Gastrocnemius medialis (tissue), 4 donors: ENCODE measurements at regions not wholly inside any gene's neighbourhood (a gene's known extent, or its start where the extent isn't known, plus 50 kb on each side); places are given as distances from the start of the nearest gene placed in this dataset.

Experiments
- ATAC-seq, 2 donors: fragments of 150-250 bp; one replicate each; pipeline ENCODE4 v1.9.1; 2016
- DNase-seq, 2 donors: peaks; one replicate each; pipeline ENCODE4 v3.0.0-alpha.2; 2019
- H3K27ac ChIP-seq, 4 donors: fragments of 200-600 bp; sonication (generic); 1 replicate in 1 of 4; 2 replicates in 3 of 4; pipeline ENCODE4 v1.5.1; 2016 to 2018; ENCODE audit warnings: mild to moderate bottlenecking in 2 of 4, moderate library complexity in 1 of 4
- H3K27me3 ChIP-seq, 3 donors: fragments of 200-600 bp; sonication (generic) in 2 of 3; 1 replicate in 1 of 3; 2 replicates in 2 of 3; pipeline versions ENCODE4 v1.5.1 to v1.6.0; 2016 to 2019; ENCODE audit warnings: mild to moderate bottlenecking in 1 of 3, moderate library complexity in 1 of 3
- H3K36me3 ChIP-seq, 2 donors: fragments of 200-600 bp; sonication (generic) in 1 of 2; one replicate each; pipeline ENCODE4 v1.5.1; 2017 to 2018
- H3K4me1 ChIP-seq, 2 donors: fragments of 200-600 bp; sonication (generic) in 1 of 2; one replicate each; pipeline ENCODE4 v1.5.1; 2016 to 2017; ENCODE audit warnings: mild to moderate bottlenecking in 2 of 2
- H3K4me3 ChIP-seq, 4 donors: fragments of 200-600 bp; sonication (generic) in 3 of 4; 1 replicate in 1 of 4; 2 replicates in 3 of 4; pipeline ENCODE4 v1.5.1; 2016 to 2019; ENCODE audit warnings: mild to moderate bottlenecking in 2 of 4
- H3K9me3 ChIP-seq, 3 donors: fragments of 200-600 bp; sonication (generic) in 2 of 3; 1 replicate in 1 of 3; 2 replicates in 2 of 3; pipeline ENCODE4 v1.5.1; 2016 to 2019
- POLR2A ChIP-seq, 2 donors: fragments of 450-650 bp; IDR thresholded peaks; one replicate each; pipeline ENCODE4 v1.6.1; 2017; ENCODE audit warnings: antibody characterized with exemption in 2 of 2, mild to moderate bottlenecking in 2 of 2, moderate library complexity in 2 of 2
- in situ Hi-C, 4 donors: fragments of 200-750 bp; cut with MboI; loops; one replicate each; pipeline versions ENCODE4 v1.15.0 to v1.8.0; 2017; ENCODE audit warnings: low sequenced_read_pairs in 4 of 4
- intact Hi-C: fragments of 100-400 bp; cut with DNase I; formaldehyde crosslinking; loops from one replicate; pipeline ENCODE4 v1.15.1; 2023; ENCODE audit warnings: low total_unique reads
- TF ChIP-seq, protein P1 (sequence below), 5 experiments: fragments of 450-650 bp in 3 of 5; fragments of 200-600 bp in 2 of 5; sonication (generic) in 2 of 5; IDR thresholded peaks in 4 of 5; conservative IDR thresholded peaks in 1 of 5; 1 replicate in 4 of 5; 2 replicates in 1 of 5; pipeline ENCODE4 v1.5.1; 2016 to 2019; ENCODE audit warnings: antibody characterized with exemption in 5 of 5, mild to moderate bottlenecking in 3 of 5, moderate library complexity in 3 of 5

GRCh38 chr10:75347186-75347585, 54.4 kb downstream of the ZNF503 start:
- Histone ChIP-seq H3K9me3 (no peaks in the 10 kb centered on the region), H3K4me3 (no peak overlapping the region), H3K27ac (no peak overlapping the region), H3K36me3 (no peaks in the 10 kb centered on the region), H3K27me3 (no peaks in the 10 kb centered on the region), H3K4me1 (no peaks in the 10 kb centered on the region)
- in situ Hi-C loops: no loop called here
- no peak for ATAC-seq
- intact Hi-C loops: no loop called here
- no peak for DNase-seq
- no peak for TF ChIP-seq POLR2A (IDR thresholded peaks at IDR 0.05)
- TF ChIP-seq, protein P1, sequence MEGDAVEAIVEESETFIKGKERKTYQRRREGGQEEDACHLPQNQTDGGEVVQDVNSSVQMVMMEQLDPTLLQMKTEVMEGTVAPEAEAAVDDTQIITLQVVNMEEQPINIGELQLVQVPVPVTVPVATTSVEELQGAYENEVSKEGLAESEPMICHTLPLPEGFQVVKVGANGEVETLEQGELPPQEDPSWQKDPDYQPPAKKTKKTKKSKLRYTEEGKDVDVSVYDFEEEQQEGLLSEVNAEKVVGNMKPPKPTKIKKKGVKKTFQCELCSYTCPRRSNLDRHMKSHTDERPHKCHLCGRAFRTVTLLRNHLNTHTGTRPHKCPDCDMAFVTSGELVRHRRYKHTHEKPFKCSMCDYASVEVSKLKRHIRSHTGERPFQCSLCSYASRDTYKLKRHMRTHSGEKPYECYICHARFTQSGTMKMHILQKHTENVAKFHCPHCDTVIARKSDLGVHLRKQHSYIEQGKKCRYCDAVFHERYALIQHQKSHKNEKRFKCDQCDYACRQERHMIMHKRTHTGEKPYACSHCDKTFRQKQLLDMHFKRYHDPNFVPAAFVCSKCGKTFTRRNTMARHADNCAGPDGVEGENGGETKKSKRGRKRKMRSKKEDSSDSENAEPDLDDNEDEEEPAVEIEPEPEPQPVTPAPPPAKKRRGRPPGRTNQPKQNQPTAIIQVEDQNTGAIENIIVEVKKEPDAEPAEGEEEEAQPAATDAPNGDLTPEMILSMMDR (IDR thresholded peaks at IDR 0.05 in 4 of 5, conservative IDR thresholded peaks at IDR 0.05 in 1 of 5): no peak

- Histone ChIP-seq H3K9me3 (no peaks in the 10 kb centered on the region), H3K4me3 (no peak overlapping the region), H3K4me1 (no peaks in the 10 kb centered on the region), H3K27ac (no peak overlapping the region), H3K27me3 (no peaks in the 10 kb centered on the region), H3K36me3 (no peaks in the 10 kb centered on the region)
- TF ChIP-seq, protein P1 (IDR thresholded peaks at IDR 0.05 in 4 of 5, conservative IDR thresholded peaks at IDR 0.05 in 1 of 5): no peak
- no peak for TF ChIP-seq POLR2A (IDR thresholded peaks at IDR 0.05)
- no peak for ATAC-seq
- no peak for DNase-seq
- intact Hi-C loops: no loop called here
- in situ Hi-C loops: no loop called here
Measured at GRCh38 chr10:75345738-75346137, 55.8 kb downstream of the ZNF503 start.

DNA sequence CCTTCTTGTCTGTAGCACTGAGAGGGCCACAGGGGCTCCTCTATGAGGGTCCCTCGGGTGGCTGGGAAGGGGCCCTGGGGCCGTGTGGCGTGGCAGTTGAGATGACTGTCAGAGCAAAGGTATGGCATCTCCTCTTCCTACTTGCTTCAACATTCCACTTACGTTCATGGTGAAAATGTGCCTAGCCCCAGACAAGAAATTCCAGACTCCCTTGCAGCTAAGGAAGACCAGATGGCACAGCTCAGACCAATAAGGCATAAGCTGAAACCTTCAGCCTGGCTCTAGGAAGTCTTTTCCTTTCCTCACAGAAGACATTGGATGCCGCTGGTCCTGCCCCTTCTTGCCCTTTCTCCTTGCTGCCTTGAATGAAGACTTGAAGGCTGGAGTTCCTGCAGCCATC, 57.4 kb downstream of the ZNF503 start:
- intact Hi-C loops (no loop called here), in situ Hi-C loops (no loop called here)
- no peak for ATAC-seq
- H3K36me3 ChIP-seq: no peaks in the 10 kb centered on the region
- no peak for DNase-seq
- H3K9me3 ChIP-seq: no peaks in the 10 kb centered on the region
- no peaks in the 10 kb centered on the region for H3K4me1 ChIP-seq
- no peak overlapping the region for H3K4me3 ChIP-seq
- H3K27ac ChIP-seq: no peak overlapping the region
- TF ChIP-seq POLR2A (IDR thresholded peaks at IDR 0.05): no peak
- TF ChIP-seq, protein P1 (IDR thresholded peaks at IDR 0.05 in 4 of 5, conservative IDR thresholded peaks at IDR 0.05 in 1 of 5): no peak
- H3K27me3 ChIP-seq: no peaks in the 10 kb centered on the region

- H3K27ac ChIP-seq: no peak overlapping the region
- TF ChIP-seq, protein P1 (IDR thresholded peaks at IDR 0.05 in 4 of 5, conservative IDR thresholded peaks at IDR 0.05 in 1 of 5): no peak
- TF ChIP-seq POLR2A (IDR thresholded peaks at IDR 0.05): no peak
- no peaks in the 10 kb centered on the region for H3K9me3 ChIP-seq
- H3K36me3 ChIP-seq: no peaks in the 10 kb centered on the region
- H3K27me3 ChIP-seq: no peaks in the 10 kb centered on the region
- intact Hi-C loops: no loop called here
- DNase-seq: no peak
- no peak overlapping the region for H3K4me3 ChIP-seq
- peak in 1 of 2 donors; percentile 33 for ATAC-seq
- in situ Hi-C loops: no loop called here
- H3K4me1 ChIP-seq: no peaks in the 10 kb centered on the region
Measured at GRCh38 chr10:75342397-75342796, 59.2 kb downstream of the ZNF503 start.

DNA sequence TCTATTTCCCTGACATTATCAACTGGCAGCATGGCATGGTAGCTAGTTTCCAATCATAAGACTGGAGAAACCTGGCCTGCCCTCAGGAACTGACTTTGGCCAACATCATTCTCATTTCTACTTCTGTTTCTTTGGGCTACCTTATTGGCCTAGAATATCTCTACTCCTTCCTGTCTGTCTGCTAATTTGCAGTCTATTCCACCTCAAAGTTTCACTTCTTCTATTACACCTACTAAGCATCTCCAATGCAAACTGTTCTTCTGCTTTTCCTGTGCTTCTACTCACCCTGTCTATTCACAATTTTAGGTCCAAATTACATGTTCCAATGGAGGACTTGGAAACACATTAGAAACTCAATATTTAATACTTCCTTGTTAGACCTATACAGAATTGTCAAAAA, 65.6 kb downstream of the ZNF503 start:
- Histone ChIP-seq H3K36me3 (no peaks in the 10 kb centered on the region), H3K27ac (no peak overlapping the region), H3K4me3 (no peak overlapping the region), H3K27me3 (no peaks in the 10 kb centered on the region), H3K4me1 (no peaks in the 10 kb centered on the region), H3K9me3 (no peaks in the 10 kb centered on the region)
- DNase-seq (no peak), ATAC-seq (no peak)
- TF ChIP-seq, protein P1 (IDR thresholded peaks at IDR 0.05 in 4 of 5, conservative IDR thresholded peaks at IDR 0.05 in 1 of 5): no peak
- TF ChIP-seq POLR2A (IDR thresholded peaks at IDR 0.05): no peak
- in situ Hi-C loops (no loop called here), intact Hi-C loops (no loop called here)
